ENCODE measurements at regions not wholly inside any gene's neighbourhood (a gene's known extent, or its start where the extent isn't known, plus 50 kb on each side); places are given as distances from the start of the nearest gene placed in this dataset.

- Histone ChIP-seq H3K4me3 (ENCODE audit: insufficient read depth, low read depth, low read length) (no peak overlapping the region), H2BK15ac (ENCODE audit: low read depth, low read length) (no peak overlapping the region), H4K5ac (ENCODE audit: low read depth, low read length) (no peak overlapping the region), H3K27ac (ENCODE audit: insufficient read depth, low read length) (no peak overlapping the region), H2BK5ac (ENCODE audit: low read depth, low read length, poor library complexity, severe bottlenecking) (no peak overlapping the region), H3K14ac (replicated peaks; ENCODE audit: low read depth, low read length) (no peak overlapping the region), H3K4ac (ENCODE audit: low read depth, low read length) (no peak overlapping the region), H4K91ac (ENCODE audit: insufficient read depth, low read depth, low read length) (no peak overlapping the region), H3K56ac (ENCODE audit: extremely low read depth, insufficient read depth, low read length) (no peak overlapping the region), H3K23ac (ENCODE audit: low read depth, low read length) (no peak overlapping the region), H2BK20ac (ENCODE audit: low read depth, low read length) (no peak overlapping the region), H2AK5ac (ENCODE audit: low read depth, low read length) (no peak overlapping the region), H3K9me1 (ENCODE audit: insufficient read depth, low read length) (no peaks in the 10 kb centered on the region), H3K4me1 (ENCODE audit: control insufficient read depth, insufficient read depth, low read length) (no peaks in the 10 kb centered on the region), H4K20me1 (ENCODE audit: insufficient read depth, low read length) (no peaks in the 10 kb centered on the region), H4K8ac (ENCODE audit: low read depth in 2 of 2, low read length in 2 of 2) (no peak overlapping the region), H3K18ac (ENCODE audit: low read depth, low read length) (no peak overlapping the region), H2AFZ (replicated peaks; ENCODE audit: low read length, poor library complexity) (no peak overlapping the region), H3K9ac (ENCODE audit: low read depth, low read length) (no peak overlapping the region), H2AK9ac (replicated peaks; ENCODE audit: low read depth, low read length, poor library complexity) (no peak overlapping the region), H2BK120ac (ENCODE audit: low read depth, low read length) (no peak overlapping the region), H3K79me1 (ENCODE audit: low read depth in 1 of 2, low read length in 2 of 2) (no peaks in the 10 kb centered on the region), H3K9me3 (ENCODE audit: control insufficient read depth, insufficient read depth, low read length) (peaks cover 3% of the 10 kb centered on the region; the same call in 1 of the 2 replicates), H3K27me3 (ENCODE audit: control insufficient read depth, insufficient read depth, low read length) (no peaks in the 10 kb centered on the region), H3K4me2 (ENCODE audit: low read depth, low read length) (no peak overlapping the region), H3K36me3 (ENCODE audit: control insufficient read depth, insufficient read depth, low read length) (no peaks in the 10 kb centered on the region)
- intact Hi-C loops (cut with micrococcal nuclease) (no loop called here), dilution Hi-C loops (cut with HindIII; ENCODE audit: low sequenced_read_pairs, unreplicated experiment) (no loop called here), in situ Hi-C loops (cut with MboI; ENCODE audit: low sequenced_read_pairs) (no loop called here)
- no CpG with 5 or more reads among the region's 2 CpGs for WGBS, 2 experiments (ENCODE audit: extremely low coverage in 2 of 2, insufficient read length in 1 of 2)
- CTCF ChIA-PET: no interaction called here
- ATAC-seq (ENCODE audit: low read depth): no peak
- DNase-seq: no peak
- no TSS peak for BruUV-seq (replicated peaks)
- POLR2A ChIA-PET (ENCODE audit: unreplicated experiment): interaction anchor here (0.6 kb wide), 1 partner anchor 11 kb away, joined by 3 read pairs; no protein-coding TSS in a partner anchor
- no peak for TF ChIP-seq NFE2L2 (IDR thresholded peaks at IDR 0.05; ENCODE audit: low read depth, low read length)
- TF ChIP-seq MAFK (IDR thresholded peaks at IDR 0.05; ENCODE audit: low read depth, low read length): no peak
- TF ChIP-seq FOS (IDR thresholded peaks at IDR 0.05; ENCODE audit: low read depth, low read length): no peak
- no peak for TF ChIP-seq CHD1 (IDR thresholded peaks at IDR 0.05; ENCODE audit: low read depth, low read length)
- TF ChIP-seq RAD21 (IDR thresholded peaks at IDR 0.05; ENCODE audit: low read length): no peak
- no peak for TF ChIP-seq POLR2A (IDR thresholded peaks at IDR 0.05; ENCODE audit: low read depth, low read length)
- TF ChIP-seq MAZ (IDR thresholded peaks at IDR 0.05; ENCODE audit: borderline replicate concordance, low read depth, low read length): no peak
- TF ChIP-seq SMC3 (IDR thresholded peaks at IDR 0.05; ENCODE audit: low read depth, low read length): no peak
Observed at GRCh38 chr7:68671671-68672070, 926.6 kb upstream of the AUTS2 start.

All from IMR-90 (cell line).